ELR (cell line): ENCODE measurements at regions not wholly inside any gene's neighbourhood (a gene's known extent, or its start where the extent isn't known, plus 50 kb on each side); places are given as distances from the start of the nearest gene placed in this dataset.

Experiments used
- DNase-seq: peaks from one replicate; pipeline ENCODE4 v3.0.0-alpha.2; 2015; ENCODE audit warnings: low read depth

GRCh38 chr20:4095639-4096038 is 53.0 kb upstream of the SMOX start:
- DNase-seq: no peak

GRCh38 chr20:4091490-4092479 is 56.8 kb upstream of the SMOX start:
- DNase-seq: peak; percentile 65

- peak; percentile 87 for DNase-seq
Measured at GRCh38 chr20:4090756-4091489, 57.7 kb upstream of the SMOX start.

GRCh38 chr20:4089756-4090487 is 58.7 kb upstream of the SMOX start:
- peak; percentile 48 for DNase-seq

- no peak for DNase-seq
Measured at GRCh38 chr20:4088766-4089165, 59.9 kb upstream of the SMOX start.

- DNase-seq: peak; percentile 76
Measured at GRCh38 chr20:4087923-4088322, 60.7 kb upstream of the SMOX start.

- DNase-seq: no peak
Measured at GRCh38 chr20:4086771-4087687, 61.6 kb upstream of the SMOX start.

- DNase-seq: no peak
Measured at GRCh38 chr20:4084721-4085120, 63.9 kb upstream of the SMOX start.

- no peak for DNase-seq
Measured at GRCh38 chr20:4084096-4084495, 64.5 kb upstream of the SMOX start.

- peak; percentile 29 for DNase-seq
Measured at GRCh38 chr20:4083098-4083865, 65.3 kb upstream of the SMOX start.

- peak; percentile 80 for DNase-seq
Measured at GRCh38 chr20:4082406-4083097, 66.1 kb upstream of the SMOX start.

GRCh38 chr20:4081421-4081820 is 66.1 kb upstream of the RNF24 start:
- no peak for DNase-seq

GRCh38 chr20:4076671-4077070 is 61.3 kb upstream of the RNF24 start:
- peak; percentile 94 for DNase-seq

GRCh38 chr20:4076033-4076432 is 60.7 kb upstream of the RNF24 start:
- DNase-seq: no peak

GRCh38 chr20:4074877-4075455 is 59.6 kb upstream of the RNF24 start:
- DNase-seq: no peak

GRCh38 chr20:4073852-4074741 is 58.7 kb upstream of the RNF24 start:
- DNase-seq: no peak

GRCh38 chr20:4071178-4071693 is 55.9 kb upstream of the RNF24 start:
- no peak for DNase-seq
